ENCODE measurements at regions not wholly inside any gene's neighbourhood (a gene's known extent, or its start where the extent isn't known, plus 50 kb on each side); places are given as distances from the start of the nearest gene placed in this dataset.

GRCh38 chr14:61160798-61161197 lies 120.3 kb downstream of the TMEM30B start:
- Histone ChIP-seq H3K36me3 (ENCODE audit: insufficient read depth, low read length) (no peaks in the 10 kb centered on the region), H3K4me3 (ENCODE audit: low read depth, low read length) (no peak overlapping the region), H3K79me2 (ENCODE audit: control insufficient read depth, insufficient read depth, low read length, unreplicated experiment) (no peaks in the 10 kb centered on the region), H2AFZ (ENCODE audit: low read length, unreplicated experiment) (no peak overlapping the region), H3K27me3 (ENCODE audit: insufficient read depth, low read length) (no peaks in the 10 kb centered on the region), H3K27ac (ENCODE audit: low read depth, low read length) (no peak overlapping the region), H3K4me1 (ENCODE audit: control insufficient read depth, insufficient read depth, low read length, unreplicated experiment) (no peaks in the 10 kb centered on the region)

- Histone ChIP-seq H3K79me2 (ENCODE audit: control insufficient read depth, insufficient read depth, low read length, unreplicated experiment) (no peaks in the 10 kb centered on the region), H3K4me1 (ENCODE audit: control insufficient read depth, insufficient read depth, low read length, unreplicated experiment) (peaks cover 46% of the 10 kb centered on the region), H3K27ac (ENCODE audit: low read depth, low read length) (0 out of 2 replicates have a peak overlapping the region, but pooled peaks have one; percentile 94), H2AFZ (ENCODE audit: low read length, unreplicated experiment) (peak overlapping the region; percentile 6), H3K36me3 (ENCODE audit: insufficient read depth, low read length) (no peaks in the 10 kb centered on the region), H3K27me3 (ENCODE audit: insufficient read depth, low read length) (no peaks in the 10 kb centered on the region), H3K4me3 (ENCODE audit: low read depth, low read length) (no peak overlapping the region)
Measured at GRCh38 chr14:61154641-61155040, 126.5 kb downstream of the TMEM30B start.

- Histone ChIP-seq H3K79me2 (ENCODE audit: control insufficient read depth, insufficient read depth, low read length, unreplicated experiment) (no peaks in the 10 kb centered on the region), H3K4me1 (ENCODE audit: control insufficient read depth, insufficient read depth, low read length, unreplicated experiment) (peaks cover 46% of the 10 kb centered on the region), H2AFZ (ENCODE audit: low read length, unreplicated experiment) (peak overlapping the region; percentile 6), H3K4me3 (ENCODE audit: low read depth, low read length) (no peak overlapping the region), H3K27me3 (ENCODE audit: insufficient read depth, low read length) (no peaks in the 10 kb centered on the region), H3K27ac (ENCODE audit: low read depth, low read length) (peak overlapping the region; percentile 94), H3K36me3 (ENCODE audit: insufficient read depth, low read length) (no peaks in the 10 kb centered on the region)
Measured at GRCh38 chr14:61153914-61154545, 127.1 kb downstream of the TMEM30B start.

GRCh38 chr14:61153431-61153830 lies 127.7 kb downstream of the TMEM30B start:
- Histone ChIP-seq H2AFZ (ENCODE audit: low read length, unreplicated experiment) (peak overlapping the region; percentile 32), H3K4me3 (ENCODE audit: low read depth, low read length) (no peak overlapping the region), H3K27me3 (ENCODE audit: insufficient read depth, low read length) (no peaks in the 10 kb centered on the region), H3K4me1 (ENCODE audit: control insufficient read depth, insufficient read depth, low read length, unreplicated experiment) (peaks cover 46% of the 10 kb centered on the region), H3K27ac (ENCODE audit: low read depth, low read length) (peak overlapping the region; percentile 94), H3K79me2 (ENCODE audit: control insufficient read depth, insufficient read depth, low read length, unreplicated experiment) (no peaks in the 10 kb centered on the region), H3K36me3 (ENCODE audit: insufficient read depth, low read length) (no peaks in the 10 kb centered on the region)

DNA sequence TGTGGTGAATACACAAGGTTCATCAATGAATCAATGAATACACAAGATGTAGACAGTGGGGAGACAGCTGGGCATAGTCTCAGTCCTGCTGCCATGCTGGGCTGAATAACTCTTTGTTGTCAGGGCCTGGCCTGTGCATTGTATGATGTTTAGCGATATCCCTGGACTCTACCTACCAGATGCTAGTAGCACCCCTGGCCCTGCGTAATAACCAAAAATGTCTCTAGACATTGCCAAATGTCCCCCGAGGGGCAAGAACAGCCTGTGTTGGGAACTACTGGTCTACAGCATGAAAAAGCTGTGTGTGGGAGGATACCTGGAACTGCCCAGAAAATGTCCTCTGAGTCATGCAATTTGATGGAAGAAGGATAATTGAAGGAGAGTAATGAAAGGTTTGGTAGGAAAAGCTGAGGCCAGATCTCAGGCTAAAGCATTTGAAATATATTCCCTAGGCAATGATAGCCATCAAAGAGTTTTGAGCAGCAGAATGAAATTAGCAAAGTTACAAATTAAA lies 128.2 kb downstream of the TMEM30B start:
- no peaks in the 10 kb centered on the region for H3K79me2 ChIP-seq (ENCODE audit: control insufficient read depth, insufficient read depth, low read length, unreplicated experiment)
- peak overlapping the region; percentile 32 for H2AFZ ChIP-seq (ENCODE audit: low read length, unreplicated experiment)
- peak overlapping the region; percentile 94 for H3K27ac ChIP-seq (ENCODE audit: low read depth, low read length)
- H3K4me1 ChIP-seq (ENCODE audit: control insufficient read depth, insufficient read depth, low read length, unreplicated experiment), result peaks cover 46% of the 10 kb centered on the region
- H3K4me3 ChIP-seq (ENCODE audit: low read depth, low read length), result no peak overlapping the region
- H3K27me3 ChIP-seq (ENCODE audit: insufficient read depth, low read length), result no peaks in the 10 kb centered on the region
- no peaks in the 10 kb centered on the region for H3K36me3 ChIP-seq (ENCODE audit: insufficient read depth, low read length)

- H3K4me3 ChIP-seq (ENCODE audit: low read depth, low read length), result peak overlapping the region; percentile 26
- peak overlapping the region; percentile 94 for H3K27ac ChIP-seq (ENCODE audit: low read depth, low read length)
- no peaks in the 10 kb centered on the region for H3K27me3 ChIP-seq (ENCODE audit: insufficient read depth, low read length)
- H3K79me2 ChIP-seq (ENCODE audit: control insufficient read depth, insufficient read depth, low read length, unreplicated experiment), result no peaks in the 10 kb centered on the region
- no peaks in the 10 kb centered on the region for H3K36me3 ChIP-seq (ENCODE audit: insufficient read depth, low read length)
- peaks cover 54% of the 10 kb centered on the region for H3K4me1 ChIP-seq (ENCODE audit: control insufficient read depth, insufficient read depth, low read length, unreplicated experiment)
- H2AFZ ChIP-seq (ENCODE audit: low read length, unreplicated experiment), result peak overlapping the region; percentile 71
Measured at GRCh38 chr14:61151251-61151650, 129.9 kb downstream of the TMEM30B start.

DNA sequence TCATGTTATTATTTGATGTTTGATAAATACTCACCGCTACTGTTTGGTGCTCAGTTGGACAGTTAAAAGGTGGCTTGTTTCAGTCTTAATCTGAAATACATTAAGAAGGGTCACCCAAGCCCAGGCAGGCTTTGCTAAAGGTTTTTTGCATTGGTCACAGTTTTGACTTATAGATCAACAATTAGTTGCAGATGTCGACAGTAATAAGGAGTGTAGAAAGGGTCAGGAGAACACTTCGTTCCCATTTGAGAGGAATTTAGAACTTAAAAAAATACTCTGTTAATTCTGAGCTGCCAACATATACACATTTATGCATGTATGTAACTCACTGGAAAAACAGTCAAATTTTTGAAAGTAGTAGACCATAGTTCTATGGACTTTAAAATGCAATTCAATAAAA lies 130.3 kb downstream of the TMEM30B start:
- Histone ChIP-seq H3K27ac (ENCODE audit: low read depth, low read length) (peak overlapping the region; percentile 94), H3K4me1 (ENCODE audit: control insufficient read depth, insufficient read depth, low read length, unreplicated experiment) (peaks cover 58% of the 10 kb centered on the region), H3K27me3 (ENCODE audit: insufficient read depth, low read length) (no peaks in the 10 kb centered on the region), H3K4me3 (ENCODE audit: low read depth, low read length) (peak overlapping the region; percentile 26), H2AFZ (ENCODE audit: low read length, unreplicated experiment) (peak overlapping the region; percentile 71), H3K36me3 (ENCODE audit: insufficient read depth, low read length) (no peaks in the 10 kb centered on the region), H3K79me2 (ENCODE audit: control insufficient read depth, insufficient read depth, low read length, unreplicated experiment) (no peaks in the 10 kb centered on the region)

DNA sequence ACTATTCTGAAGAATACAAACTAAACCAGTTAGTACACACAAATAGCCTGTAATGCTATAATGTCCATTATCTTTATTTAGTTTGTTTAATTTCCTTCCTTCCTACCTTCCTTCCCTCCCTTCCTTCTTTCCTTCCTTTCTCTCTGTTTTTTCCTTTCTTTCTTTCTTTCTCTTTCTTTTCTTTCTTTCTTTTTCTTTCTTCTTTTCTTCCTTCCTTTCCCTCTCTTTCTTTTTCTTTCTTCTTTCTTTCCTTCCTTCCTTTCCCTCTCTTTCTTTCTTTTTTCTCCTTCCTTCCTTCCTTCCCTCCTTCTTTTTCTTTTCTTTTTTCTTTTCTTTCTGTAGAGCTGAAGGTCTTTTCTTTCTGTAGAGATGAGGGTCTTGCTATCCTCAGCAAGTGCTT lies 131.2 kb downstream of the TMEM30B start:
- Histone ChIP-seq H3K36me3 (ENCODE audit: insufficient read depth, low read length) (no peaks in the 10 kb centered on the region), H3K27ac (ENCODE audit: low read depth, low read length) (peak overlapping the region; percentile 94), H3K4me3 (ENCODE audit: low read depth, low read length) (no peak overlapping the region), H2AFZ (ENCODE audit: low read length, unreplicated experiment) (no peak overlapping the region), H3K4me1 (ENCODE audit: control insufficient read depth, insufficient read depth, low read length, unreplicated experiment) (peaks cover 68% of the 10 kb centered on the region), H3K79me2 (ENCODE audit: control insufficient read depth, insufficient read depth, low read length, unreplicated experiment) (no peaks in the 10 kb centered on the region), H3K27me3 (ENCODE audit: insufficient read depth, low read length) (no peaks in the 10 kb centered on the region)

DNA sequence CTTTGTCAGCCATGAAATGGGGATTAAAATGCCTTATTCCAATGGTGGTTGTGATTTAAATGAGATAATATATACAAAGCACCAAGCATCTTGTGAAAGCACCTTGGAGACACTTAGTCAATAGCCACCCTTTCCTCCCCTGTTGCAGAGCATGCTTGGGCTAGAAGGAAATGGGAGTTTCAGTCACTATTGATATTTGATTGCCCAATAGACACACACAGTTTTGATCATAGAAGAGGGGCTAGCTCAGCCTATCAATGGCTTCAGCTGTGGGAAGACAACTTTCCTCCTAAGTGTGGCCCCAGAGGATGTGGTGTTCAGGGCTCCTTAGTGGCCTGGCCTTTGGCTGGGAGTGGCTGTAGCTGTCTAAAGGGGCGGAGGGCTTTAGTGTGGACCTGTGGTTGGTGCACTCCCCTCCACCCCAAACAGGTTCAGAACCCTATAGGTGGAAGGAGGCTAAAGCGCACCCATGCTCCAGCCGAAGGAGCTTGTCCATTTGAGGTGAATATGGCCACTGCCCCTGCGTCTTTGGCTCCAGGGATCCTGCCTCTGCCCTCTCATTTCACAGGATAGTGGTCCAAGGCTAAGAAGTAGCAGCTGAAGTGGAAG lies 132.3 kb downstream of the TMEM30B start:
- no peak overlapping the region for H3K27ac ChIP-seq (ENCODE audit: low read depth, low read length)
- no peaks in the 10 kb centered on the region for H3K79me2 ChIP-seq (ENCODE audit: control insufficient read depth, insufficient read depth, low read length, unreplicated experiment)
- peaks cover 63% of the 10 kb centered on the region for H3K4me1 ChIP-seq (ENCODE audit: control insufficient read depth, insufficient read depth, low read length, unreplicated experiment)
- H2AFZ ChIP-seq (ENCODE audit: low read length, unreplicated experiment), result no peak overlapping the region
- H3K36me3 ChIP-seq (ENCODE audit: insufficient read depth, low read length), result peaks cover 5% of the 10 kb centered on the region; the same call in 1 of the 2 replicates
- H3K4me3 ChIP-seq (ENCODE audit: low read depth, low read length), result no peak overlapping the region
- H3K27me3 ChIP-seq (ENCODE audit: insufficient read depth, low read length), result no peaks in the 10 kb centered on the region

GRCh38 chr14:61147831-61148549 lies 133.1 kb downstream of the TMEM30B start:
- Histone ChIP-seq H3K36me3 (ENCODE audit: insufficient read depth, low read length) (peaks cover 5% of the 10 kb centered on the region; the same call in 1 of the 2 replicates), H3K4me1 (ENCODE audit: control insufficient read depth, insufficient read depth, low read length, unreplicated experiment) (peaks cover 55% of the 10 kb centered on the region), H3K27ac (ENCODE audit: low read depth, low read length) (no peak overlapping the region), H3K4me3 (ENCODE audit: low read depth, low read length) (no peak overlapping the region), H3K27me3 (ENCODE audit: insufficient read depth, low read length) (no peaks in the 10 kb centered on the region), H3K79me2 (ENCODE audit: control insufficient read depth, insufficient read depth, low read length, unreplicated experiment) (no peaks in the 10 kb centered on the region), H2AFZ (ENCODE audit: low read length, unreplicated experiment) (no peak overlapping the region)

All from ACC112 (cell line).